HL-60/S4 (cell line): ENCODE measurements at regions not wholly inside any gene's neighbourhood (a gene's known extent, or its start where the extent isn't known, plus 50 kb on each side); places are given as distances from the start of the nearest gene placed in this dataset.

Experiments
- in situ Hi-C: fragments of 300-500 bp; cut with MboI; formaldehyde crosslinking; loops from 2 replicates; pipeline ENCODE4 v1.14.3; 2022; ENCODE audit warnings: low sequenced_read_pairs

- in situ Hi-C loops = no loop called here
Observed at GRCh38 chr2:64359892-64360657, 93.9 kb upstream of the LGALSL start.

GRCh38 chr2:64361151-64361938, 92.6 kb upstream of the LGALSL start:
- in situ Hi-C loops = no loop called here

GRCh38 chr2:64362562-64363026, 91.4 kb upstream of the LGALSL start:
- in situ Hi-C loops = no loop called here

GRCh38 chr2:64363140-64363539, 90.8 kb upstream of the LGALSL start:
- in situ Hi-C loops = no loop called here

- in situ Hi-C loops = no loop called here
Observed at GRCh38 chr2:64363848-64364247, 90.1 kb upstream of the LGALSL start.

GRCh38 chr2:64367444-64368232, 86.3 kb upstream of the LGALSL start:
- in situ Hi-C loops = no loop called here

GRCh38 chr2:64369706-64370105, 84.3 kb upstream of the LGALSL start:
- in situ Hi-C loops = no loop called here

GRCh38 chr2:64371727-64372126, 82.2 kb upstream of the LGALSL start:
- in situ Hi-C loops = no loop called here

GRCh38 chr2:64374686-64375085, 79.3 kb upstream of the LGALSL start:
- in situ Hi-C loops = no loop called here

- in situ Hi-C loops = no loop called here
Observed at GRCh38 chr2:64376926-64377325, 77.0 kb upstream of the LGALSL start.

- in situ Hi-C loops = no loop called here
Observed at GRCh38 chr2:64379186-64379585, 74.8 kb upstream of the LGALSL start.

- in situ Hi-C loops = no loop called here
Observed at GRCh38 chr2:64380853-64381527, 73.0 kb upstream of the LGALSL start.

- in situ Hi-C loops = no loop called here
Observed at GRCh38 chr2:64383016-64383591, 70.9 kb upstream of the LGALSL start.

GRCh38 chr2:64383881-64384280, 70.1 kb upstream of the LGALSL start:
- in situ Hi-C loops = no loop called here

GRCh38 chr2:64386676-64387075, 67.3 kb upstream of the LGALSL start:
- in situ Hi-C loops = no loop called here

- in situ Hi-C loops = no loop called here
Observed at GRCh38 chr2:64390586-64390985, 63.4 kb upstream of the LGALSL start.

- in situ Hi-C loops = no loop called here
Observed at GRCh38 chr2:64391424-64391823, 62.5 kb upstream of the LGALSL start.

GRCh38 chr2:64391940-64392339, 62.0 kb upstream of the LGALSL start:
- in situ Hi-C loops = no loop called here

GRCh38 chr2:64392529-64392928, 61.4 kb upstream of the LGALSL start:
- in situ Hi-C loops = no loop called here

- in situ Hi-C loops = no loop called here
Observed at GRCh38 chr2:64393383-64394010, 60.5 kb upstream of the LGALSL start.
